T-helper 2 cell treated with Interferon-gamma antibody and Interleukin-4, amounts not matched to agents 100 ng/mL and 5 ng/mL, for 36 hours (primary cell): ENCODE measurements at regions not wholly inside any gene's neighbourhood (a gene's known extent, or its start where the extent isn't known, plus 50 kb on each side); places are given as distances from the start of the nearest gene placed in this dataset.
"Not testable (repeated sequence)": the region's sequence is repeated elsewhere in the genome, so short reads cannot be mapped to it uniquely, and the experiment has no call there.

Experiments
- intact Hi-C: fragments of 100-400 bp; cut with micrococcal nuclease; formaldehyde crosslinking; loops from one replicate; pipeline ENCODE4 v1.15.1; 2023

DNA sequence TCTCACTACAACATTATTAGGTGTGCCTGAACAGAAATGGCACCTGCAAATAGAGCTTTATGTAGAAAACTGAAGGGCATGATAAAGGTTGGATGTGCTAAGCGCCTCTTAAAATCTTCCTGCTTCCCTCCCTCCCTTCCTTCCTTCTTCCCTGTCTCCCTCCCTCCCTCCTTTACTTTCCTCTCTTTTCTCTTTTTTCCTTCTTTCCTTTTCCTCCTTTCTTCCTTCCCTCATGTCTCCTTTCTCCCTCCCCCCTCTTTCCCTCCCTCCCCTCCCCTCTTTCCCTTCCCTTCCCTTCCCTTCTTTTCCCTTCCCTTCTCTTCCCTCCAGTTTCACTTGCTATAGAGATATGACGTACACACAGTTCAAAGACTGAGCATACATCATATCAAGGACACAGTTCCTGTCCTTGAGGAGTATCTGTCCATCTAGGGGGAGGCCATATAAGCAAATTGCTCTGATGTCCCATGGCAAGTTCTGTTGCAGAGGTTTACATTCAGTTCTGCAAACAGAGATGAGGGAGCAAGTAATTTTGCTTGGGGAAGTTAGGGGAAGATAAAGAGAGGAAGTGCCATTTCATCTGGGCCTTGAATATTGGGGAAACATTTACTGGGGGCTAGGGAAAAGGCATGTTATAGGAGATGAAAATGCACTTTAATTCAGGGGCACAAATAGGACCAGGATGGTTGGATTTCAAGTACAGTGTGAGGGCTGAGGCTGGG lies 79.0 kb upstream of the EEF1E1 start:
- intact Hi-C loops = no loop called here

DNA sequence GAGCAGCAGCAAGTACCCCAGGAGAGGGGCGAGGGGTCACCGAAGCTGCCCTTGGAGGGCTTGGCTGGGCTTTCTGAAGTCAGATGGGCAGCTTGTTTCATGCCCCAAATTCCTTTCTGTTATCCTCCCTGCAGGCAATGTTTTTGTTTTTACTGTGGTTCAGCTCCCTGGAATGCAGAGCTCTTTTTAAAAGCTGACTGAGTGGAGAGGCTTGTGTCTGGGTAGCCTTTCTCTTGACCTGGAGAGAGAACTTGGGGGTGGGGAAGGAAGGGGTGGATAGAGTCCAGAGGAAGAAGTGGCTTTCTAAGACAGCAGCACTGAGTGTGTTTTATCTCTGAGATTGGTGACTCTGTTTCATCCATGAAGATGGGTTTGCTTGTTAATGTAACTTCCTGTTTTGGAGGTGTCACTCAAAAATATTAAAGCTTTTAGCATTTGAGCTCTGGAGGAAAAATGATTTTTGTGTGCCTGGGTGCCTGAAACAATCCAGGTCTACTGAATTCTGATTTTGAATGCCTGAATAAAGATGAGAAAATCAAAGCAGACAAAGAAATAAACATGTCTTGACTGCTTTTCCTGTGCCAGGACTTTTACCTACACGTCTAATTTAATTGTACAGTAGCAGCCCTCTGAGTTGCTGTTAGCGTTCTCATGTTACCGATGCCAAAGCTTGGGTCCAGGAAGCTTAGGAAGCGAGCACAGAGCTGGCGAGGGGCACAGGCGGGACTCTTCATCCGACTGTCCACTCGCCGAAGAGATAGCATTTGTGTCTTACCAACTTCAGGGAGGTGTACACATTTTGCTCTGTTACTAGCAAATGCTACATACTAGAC lies 78.2 kb upstream of the EEF1E1 start:
- intact Hi-C loops = no loop called here

DNA sequence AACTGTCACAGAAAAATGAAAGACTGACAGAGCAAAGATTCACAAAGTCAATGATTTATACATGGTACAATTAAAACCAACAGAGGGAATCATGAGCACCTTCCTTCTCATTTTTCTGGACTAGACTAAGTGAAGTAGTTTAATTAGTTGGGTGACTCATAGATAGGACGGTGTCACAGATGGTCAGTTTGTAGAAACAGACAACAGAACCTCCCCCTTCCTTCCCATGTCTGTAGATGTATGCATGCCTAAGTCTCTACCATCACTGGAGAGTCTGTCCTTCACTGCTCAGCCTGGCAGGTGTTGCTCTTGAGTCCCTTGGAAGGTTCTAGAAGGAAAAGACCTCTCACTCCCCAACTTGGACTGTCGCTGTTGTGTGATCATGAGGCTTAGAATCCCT lies 75.4 kb upstream of the EEF1E1 start:
- intact Hi-C loops = no loop called here

DNA sequence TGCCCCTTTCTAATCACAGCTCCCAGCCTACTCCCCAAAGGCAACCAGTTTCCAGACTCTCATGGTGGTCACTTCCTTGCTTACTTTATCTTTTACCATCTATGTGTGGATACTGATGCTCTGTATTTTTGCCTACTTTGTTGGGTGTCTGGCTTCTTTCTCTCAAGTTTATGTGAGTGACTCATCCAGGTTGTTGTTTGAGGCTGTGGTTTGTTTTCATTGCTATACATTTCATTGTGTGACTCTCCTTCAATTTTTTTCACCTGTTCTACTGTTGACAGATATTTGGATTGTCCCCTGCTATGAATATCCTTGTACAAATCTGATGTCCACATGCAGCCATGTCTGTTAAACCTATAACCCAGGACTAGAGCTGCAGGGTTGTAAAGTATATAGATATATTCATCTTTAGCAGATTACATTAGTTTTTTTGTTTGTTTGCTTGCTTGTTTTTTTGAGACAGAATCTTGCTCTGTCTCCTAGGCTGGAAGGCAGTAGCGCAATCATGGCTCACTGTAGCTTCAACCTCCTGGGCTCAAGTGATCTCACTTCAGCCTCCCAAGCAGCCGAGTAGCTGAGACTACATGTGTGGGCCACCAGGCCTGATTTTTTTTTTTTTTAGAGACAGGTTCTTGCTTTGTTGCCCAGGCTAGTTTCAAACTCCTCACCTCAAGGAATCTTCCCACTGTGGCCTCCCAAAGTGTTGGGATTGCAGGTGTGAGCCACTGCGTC lies 72.9 kb upstream of the EEF1E1 start:
- intact Hi-C loops = no loop called here

DNA sequence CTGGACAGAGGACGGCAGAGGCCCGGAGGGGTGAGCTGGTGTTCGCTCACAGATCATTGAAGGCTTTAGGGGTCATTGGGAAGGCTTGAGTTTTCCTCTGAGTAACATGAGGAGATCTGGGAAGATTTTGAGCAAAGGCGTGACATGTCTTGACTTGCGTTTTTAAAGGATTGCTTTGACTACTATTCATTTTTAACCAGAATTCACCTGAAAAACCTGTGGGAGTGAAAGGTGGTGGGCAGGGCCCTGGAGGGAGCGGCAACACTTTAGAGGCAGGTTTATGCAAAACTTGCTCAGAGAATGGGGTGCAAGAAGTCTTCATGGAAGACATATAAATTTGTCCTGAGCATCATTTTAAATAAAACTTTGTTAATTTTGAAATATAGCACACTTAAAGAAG lies 72.2 kb upstream of the EEF1E1 start:
- intact Hi-C loops = no loop called here

DNA sequence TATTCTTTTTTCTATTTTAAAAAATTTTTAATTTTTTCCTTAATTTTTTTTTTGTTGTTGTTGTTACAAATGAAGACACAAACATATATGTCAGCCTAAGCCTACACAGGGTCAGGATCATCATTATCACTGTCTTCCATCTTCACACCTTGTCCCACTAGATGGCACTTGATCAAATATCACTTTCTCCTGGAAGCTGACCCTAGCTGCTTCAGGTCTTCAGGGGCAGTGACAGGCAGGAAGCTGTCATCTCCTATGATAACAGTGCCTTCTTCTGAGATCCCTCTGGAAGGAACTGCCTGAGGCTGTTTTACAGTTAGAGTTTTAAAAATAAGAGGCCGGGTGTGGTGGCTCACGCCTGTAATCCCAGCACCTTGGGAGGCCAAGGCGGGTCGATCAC lies 70.2 kb upstream of the EEF1E1 start:
- intact Hi-C loops = no loop called here

DNA sequence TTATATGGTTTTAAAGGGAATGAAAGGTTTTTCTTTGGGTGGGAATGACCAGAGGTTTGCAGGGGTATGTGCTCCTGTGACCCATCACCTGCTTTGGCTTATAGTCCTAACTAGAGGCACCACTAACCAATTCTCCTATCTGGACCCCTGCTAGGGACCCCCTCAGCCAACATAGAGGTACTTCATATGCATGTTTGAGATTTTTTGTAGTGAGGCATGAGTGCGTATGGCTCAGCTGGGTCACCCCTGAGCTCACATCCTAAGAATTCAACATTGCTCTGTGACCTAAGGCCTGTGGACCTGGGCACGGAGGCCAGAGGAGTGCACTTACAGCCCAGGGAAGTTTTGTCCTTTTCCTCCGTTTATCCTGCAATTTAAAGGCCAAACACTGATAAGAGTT lies 68.4 kb upstream of the EEF1E1 start:
- intact Hi-C loops = no loop called here

DNA sequence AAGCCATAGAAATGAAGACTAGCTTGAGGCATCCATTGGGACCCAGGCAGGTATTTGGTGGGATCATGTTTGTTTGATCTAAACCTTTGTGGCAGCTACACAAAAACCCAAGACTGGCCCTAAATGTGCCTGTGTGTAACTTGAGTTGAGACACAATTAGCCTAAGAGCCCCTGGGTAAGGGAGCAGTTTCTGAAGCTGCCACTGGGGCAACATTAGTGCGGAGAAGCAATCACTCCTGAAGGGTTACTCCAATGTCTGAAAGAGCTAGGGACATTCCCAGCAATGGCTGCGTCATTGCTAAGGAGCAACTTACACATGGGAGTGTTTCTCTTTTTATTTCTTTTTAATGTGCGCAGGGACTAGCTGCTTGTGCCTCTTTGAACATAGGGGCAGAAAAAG lies 67.9 kb upstream of the EEF1E1 start:
- intact Hi-C loops = no loop called here

DNA sequence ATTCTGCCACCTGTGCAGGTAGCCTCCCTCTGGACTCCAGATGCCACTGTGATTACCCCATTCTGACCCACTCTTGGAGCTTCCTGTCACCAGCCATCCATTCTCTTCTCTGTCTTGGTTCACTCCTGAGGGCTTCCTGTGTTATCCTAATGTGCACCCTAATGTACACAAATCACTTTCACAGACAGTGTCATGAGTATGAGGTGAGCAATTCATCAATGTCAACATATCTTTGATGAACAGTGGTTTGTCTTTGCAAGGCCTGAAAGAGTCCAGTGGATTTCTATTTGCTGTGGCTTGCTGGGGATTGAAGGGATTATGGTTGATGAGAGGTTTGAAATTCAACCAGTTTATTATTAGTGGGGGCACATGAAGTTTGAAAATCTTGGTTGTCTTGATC lies 63.8 kb upstream of the EEF1E1 start:
- intact Hi-C loops = no loop called here

DNA sequence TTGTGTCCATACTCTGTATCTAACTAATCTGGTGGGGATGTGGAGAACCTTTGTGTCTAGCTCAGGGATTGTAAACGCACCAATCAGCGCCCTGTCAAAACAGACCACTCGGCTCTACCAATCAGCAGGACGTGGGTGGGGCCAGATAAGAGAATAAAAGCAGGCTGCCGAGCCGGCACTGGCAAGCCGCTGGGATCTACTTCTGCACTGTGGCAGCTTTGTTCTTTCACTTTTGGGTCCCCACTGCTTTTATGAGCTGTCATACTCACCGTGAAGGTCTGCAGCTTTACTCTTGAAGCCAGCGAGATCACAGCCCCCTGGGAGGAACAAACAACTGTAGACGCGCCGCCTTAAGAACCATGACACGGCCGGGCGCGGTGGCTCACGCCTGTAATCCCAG lies 62.7 kb upstream of the EEF1E1 start:
- intact Hi-C loops = not testable (repeated sequence)

DNA sequence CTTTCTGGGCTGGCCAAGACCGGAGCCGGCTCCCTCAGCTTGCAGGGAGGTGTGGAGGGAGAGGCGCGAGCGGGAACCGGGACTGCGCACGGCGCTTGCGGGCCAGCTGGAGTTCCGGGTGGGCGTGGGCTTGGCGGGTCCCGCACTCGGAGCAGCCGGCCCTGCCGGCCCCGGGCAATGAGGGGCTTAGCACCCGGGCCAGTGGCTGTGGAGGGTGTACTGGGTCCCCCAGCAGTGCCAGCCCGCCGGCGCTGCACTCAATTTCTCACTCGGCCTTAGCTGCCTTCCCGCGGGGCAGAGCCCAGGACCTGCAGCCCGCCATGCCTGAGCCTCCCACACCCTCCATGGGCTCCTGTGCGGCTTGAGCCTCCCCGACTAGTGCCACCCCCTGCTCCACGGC lies 61.9 kb upstream of the EEF1E1 start:
- intact Hi-C loops = not testable (repeated sequence)

DNA sequence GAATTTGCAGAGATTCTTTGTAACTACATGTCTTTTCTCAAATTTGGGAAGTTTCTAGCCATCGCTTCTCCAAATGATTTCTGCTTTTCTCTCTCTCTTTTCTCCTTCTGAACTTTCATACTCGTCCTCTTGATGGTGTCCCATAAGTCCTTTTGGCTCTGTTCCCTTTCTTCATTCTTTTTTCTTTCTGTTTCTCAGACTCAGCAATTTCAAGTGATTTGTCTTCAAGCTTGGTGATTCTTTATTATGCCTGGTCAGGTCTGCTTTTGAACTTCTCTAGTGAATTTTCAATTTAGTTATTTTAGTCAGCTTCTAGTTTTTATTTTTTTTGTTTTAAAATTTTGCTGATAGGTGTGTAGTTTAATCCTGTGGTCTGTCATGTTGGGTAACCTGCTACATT lies 57.6 kb upstream of the EEF1E1 start:
- intact Hi-C loops = no loop called here

DNA sequence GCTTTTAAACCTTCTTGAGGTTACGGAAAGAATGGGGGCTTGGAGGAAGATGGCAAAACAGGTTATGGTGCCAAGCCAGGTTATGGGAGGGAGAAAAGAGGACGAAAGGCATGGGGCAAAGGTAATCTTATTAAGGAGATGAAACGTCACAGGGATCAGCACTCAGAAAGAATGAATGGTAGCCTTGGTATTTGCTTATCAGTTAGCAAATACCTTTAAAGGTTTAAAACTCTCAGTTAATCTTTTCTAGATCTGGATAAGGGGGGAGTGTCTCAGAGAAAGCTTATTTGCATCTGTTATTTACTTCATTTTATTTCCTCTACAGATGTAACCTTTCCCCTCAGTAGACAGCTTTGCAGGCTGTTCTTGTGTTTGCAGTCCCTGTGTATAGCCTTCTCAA lies 55.5 kb upstream of the EEF1E1 start:
- intact Hi-C loops = no loop called here

DNA sequence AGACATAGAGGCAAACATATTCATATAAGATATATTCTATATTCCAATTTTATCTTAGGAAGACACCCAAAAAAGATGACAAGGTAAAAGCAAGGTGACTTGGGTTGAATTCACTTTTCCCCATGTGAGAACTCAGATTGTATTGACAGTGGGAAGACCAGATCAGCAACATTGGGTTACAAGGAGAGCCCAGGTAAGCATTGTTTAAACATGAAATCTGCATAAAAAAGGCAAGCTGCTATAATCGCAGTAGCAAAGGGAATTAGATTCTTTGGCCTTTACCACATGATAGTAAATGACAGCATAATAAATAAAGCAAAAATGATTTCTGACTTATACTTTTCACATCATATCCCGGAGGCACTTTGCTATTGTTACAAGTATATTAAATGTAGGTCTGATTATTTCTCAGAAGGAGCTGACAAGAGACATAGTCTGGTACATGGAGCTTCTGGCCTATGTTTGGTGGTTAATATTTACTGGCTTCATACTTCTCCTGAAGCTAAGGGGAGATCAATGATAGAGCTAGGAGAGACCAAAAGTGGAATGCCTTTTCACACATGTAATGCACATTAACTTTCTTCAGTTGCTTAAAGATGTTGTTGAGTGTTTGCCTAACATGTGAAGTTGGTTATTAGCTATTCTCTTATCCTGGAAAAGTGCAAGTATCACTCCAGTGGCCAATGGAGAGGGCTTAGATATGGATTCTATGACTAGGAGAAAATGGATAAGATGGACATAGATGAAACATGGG lies 53.1 kb upstream of the EEF1E1 start:
- intact Hi-C loops = no loop called here
